Neuronal stem cell (in vitro differentiated cells): ENCODE measurements at regions not wholly inside any gene's neighbourhood (a gene's known extent, or its start where the extent isn't known, plus 50 kb on each side); places are given as distances from the start of the nearest gene placed in this dataset.

ENCODE experiments used
- DNase-seq: peaks from one replicate; pipeline ENCODE4 v3.0.0-alpha.2; 2013; ENCODE audit warnings: low spot score
- H2AFZ ChIP-seq: one replicate; pipeline ENCODE4 v1.6.1; 2013; ENCODE audit warnings: mild to moderate bottlenecking, low read length, inconsistent platforms
- H2AK5ac ChIP-seq: 2 replicates; pipeline ENCODE4 v1.6.1; 2013; ENCODE audit warnings: low read depth, mild to moderate bottlenecking, inconsistent platforms, low read length, moderate library complexity, mixed read lengths
- H2BK120ac ChIP-seq: 2 replicates; pipeline ENCODE4 v1.6.1; 2013; ENCODE audit warnings: low read depth, mild to moderate bottlenecking, inconsistent platforms, low read length, moderate library complexity, mixed read lengths
- H2BK12ac ChIP-seq: one replicate; pipeline ENCODE4 v1.6.1; 2013; ENCODE audit warnings: low read length, inconsistent platforms
- H2BK15ac ChIP-seq: 2 replicates; pipeline ENCODE4 v1.6.1; 2013; ENCODE audit warnings: mild to moderate bottlenecking, low read length, inconsistent platforms, mixed read lengths
- H2BK5ac ChIP-seq: one replicate; pipeline ENCODE4 v1.6.1; 2013; ENCODE audit warnings: inconsistent platforms, mild to moderate bottlenecking, low read length, moderate library complexity
- H3K14ac ChIP-seq: one replicate; pipeline ENCODE4 v1.6.1; 2013; ENCODE audit warnings: low read length, inconsistent platforms
- H3K18ac ChIP-seq: 2 replicates; pipeline ENCODE4 v1.6.1; 2013; ENCODE audit warnings: low read length, inconsistent platforms
- H3K23ac ChIP-seq: 2 replicates; pipeline ENCODE4 v1.6.1; 2013; ENCODE audit warnings: low read depth, mild to moderate bottlenecking, mixed read lengths, low read length, inconsistent platforms; ENCODE audit not compliant: poor library complexity
- H3K27ac ChIP-seq: replicated peaks from 3 replicates; pipeline ENCODE4 v1.5.1; 2013; ENCODE audit warnings: low read length, inconsistent platforms
- H3K27me3 ChIP-seq, 3 experiments: 2 replicates each; pipeline ENCODE4 v1.6.1; 2013; ENCODE audit warnings: low read length in 3 of 3, mild to moderate bottlenecking in 2 of 3, inconsistent platforms in 1 of 3, low read depth in 1 of 3, mixed read lengths in 1 of 3, moderate library complexity in 1 of 3; ENCODE audit not compliant: control insufficient read depth in 3 of 3, insufficient read depth in 3 of 3
- H3K36me3 ChIP-seq, 2 donors: replicated peaks in 1 of 2; 2 replicates each; pipeline ENCODE4 v1.6.1; 2013; ENCODE audit warnings: low read length in 2 of 2; ENCODE audit not compliant: control insufficient read depth in 2 of 2, insufficient read depth in 2 of 2
- H3K4ac ChIP-seq: 2 replicates; pipeline ENCODE4 v1.6.1; 2013; ENCODE audit warnings: inconsistent platforms, mild to moderate bottlenecking, low read length, moderate library complexity
- H3K4me1 ChIP-seq, 2 donors: 1 replicate in 1 of 2; 2 replicates in 1 of 2; pipeline ENCODE4 v1.6.1; 2013; ENCODE audit warnings: low read length in 2 of 2, low read depth in 1 of 2; ENCODE audit not compliant: control insufficient read depth in 2 of 2, insufficient read depth in 1 of 2
- H3K4me2 ChIP-seq: one replicate; pipeline ENCODE4 v1.6.1; 2013; ENCODE audit warnings: mild to moderate bottlenecking, low read length, inconsistent platforms; ENCODE audit not compliant: insufficient read depth, poor library complexity, severe bottlenecking
- H3K4me3 ChIP-seq, 2 donors: 2 replicates each; pipeline ENCODE4 v1.5.1; 2013; ENCODE audit warnings: low read length in 2 of 2, mild to moderate bottlenecking in 2 of 2, inconsistent platforms in 1 of 2, moderate library complexity in 1 of 2
- H3K79me1 ChIP-seq: one replicate; pipeline ENCODE4 v1.6.1; 2013; ENCODE audit warnings: low read depth, mild to moderate bottlenecking, inconsistent platforms, low read length, moderate library complexity
- H3K9ac ChIP-seq: one replicate; pipeline ENCODE4 v1.6.1; 2013; ENCODE audit warnings: mild to moderate bottlenecking, low read depth, low read length, inconsistent platforms; ENCODE audit not compliant: poor library complexity
- H3K9me3 ChIP-seq, 2 donors: replicated peaks in 1 of 2; 2 replicates each; pipeline versions ENCODE3 to v1.6.1; 2013; ENCODE audit warnings: low read length in 2 of 2, mild to moderate bottlenecking in 2 of 2, inconsistent platforms in 1 of 2, low read depth in 1 of 2, mixed read lengths in 1 of 2, moderate library complexity in 1 of 2; ENCODE audit not compliant: control insufficient read depth in 2 of 2, insufficient read depth in 1 of 2
- H4K8ac ChIP-seq: one replicate; pipeline ENCODE4 v1.6.1; 2013; ENCODE audit warnings: low read depth, mild to moderate bottlenecking, inconsistent platforms, low read length, moderate library complexity
- H4K91ac ChIP-seq: one replicate; pipeline ENCODE4 v1.6.1; 2013; ENCODE audit warnings: low read length, low read depth, mild to moderate bottlenecking, inconsistent platforms; ENCODE audit not compliant: poor library complexity
- WGBS, 2 donors: extraction: QIAGEN DNeasy Blood & Tissue Kit; methylation state at CpG; one replicate each; pipeline ENCODE4 v1.1.7; 2013; ENCODE audit warnings: missing lambda C conversion rate in 2 of 2, mixed read lengths in 1 of 2; ENCODE audit not compliant: insufficient read length in 2 of 2, insufficient replicate concordance in 1 of 2; ENCODE audit errors: extremely low coverage in 2 of 2; 5-methylcytosine and 5-hydroxymethylcytosine counted together

DNA sequence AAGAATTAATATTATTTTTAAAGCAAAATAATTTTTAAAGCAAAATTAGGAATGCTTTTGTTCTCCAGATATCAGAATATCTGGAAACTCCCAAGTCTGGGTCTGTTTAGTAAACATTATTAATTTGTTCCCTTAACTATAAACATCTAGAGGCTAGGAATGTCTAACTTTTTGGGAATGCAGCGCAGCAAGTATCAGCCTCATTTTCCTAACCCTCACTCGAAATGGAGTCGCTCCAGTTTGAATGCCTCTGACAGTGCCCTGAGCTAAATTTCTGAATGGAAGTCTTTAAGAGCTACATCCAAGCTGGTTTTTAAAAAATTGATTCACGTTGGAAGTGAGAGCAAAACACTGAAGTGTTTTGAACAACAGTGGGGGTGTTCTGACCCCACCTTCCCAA, 74.4 kb upstream of the WNT7A start:
- H2AK5ac ChIP-seq: no peak overlapping the region
- H3K27ac ChIP-seq: no peak overlapping the region
- no peak overlapping the region for H3K18ac ChIP-seq
- H3K23ac ChIP-seq: no peak overlapping the region
- H3K4me1 ChIP-seq: no peaks in the 10 kb centered on the region
- no peak overlapping the region for H2BK12ac ChIP-seq
- no peak overlapping the region for H3K4me2 ChIP-seq
- no peak overlapping the region for H3K9ac ChIP-seq
- no CpG with 5 or more reads among the region's 4 CpGs for WGBS, 2 donors
- no peak overlapping the region for H2BK15ac ChIP-seq
- H3K36me3 ChIP-seq: no peaks in the 10 kb centered on the region
- no peak overlapping the region for H3K14ac ChIP-seq
- no peak overlapping the region for H4K8ac ChIP-seq
- peaks cover 0 to 11% (median 0%) of the 10 kb centered on the region in 3 experiments for H3K27me3 ChIP-seq
- H3K9me3 ChIP-seq: no peaks in the 10 kb centered on the region
- H3K4me3 ChIP-seq: no peak overlapping the region
- H3K79me1 ChIP-seq: no peaks in the 10 kb centered on the region
- no peak overlapping the region for H2BK5ac ChIP-seq
- H3K4ac ChIP-seq: no peak overlapping the region
- H2BK120ac ChIP-seq: no peak overlapping the region
- H4K91ac ChIP-seq: no peak overlapping the region
- DNase-seq: no peak
- H2AFZ ChIP-seq: no peak overlapping the region

DNA sequence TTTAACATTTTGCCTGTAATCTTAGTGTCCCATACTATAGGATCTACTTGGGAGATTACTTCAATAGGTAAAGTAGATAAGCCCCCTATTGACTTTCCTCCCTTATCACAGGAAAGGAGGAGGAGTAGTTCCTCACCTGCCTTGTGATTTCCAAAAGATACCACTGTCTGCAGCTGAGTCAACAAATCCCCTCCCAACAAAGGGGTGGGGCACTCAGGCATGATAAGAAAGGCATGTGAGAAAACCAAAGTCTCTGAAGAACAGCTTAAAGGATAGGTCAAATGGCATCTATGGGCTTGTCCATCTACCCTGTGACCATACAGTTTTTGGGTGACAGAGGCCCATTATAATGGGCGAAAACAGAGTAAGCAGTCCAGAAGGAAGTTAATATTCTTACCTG, 71.3 kb upstream of the WNT7A start:
- no peak overlapping the region for H2AK5ac ChIP-seq
- no peak overlapping the region for H3K27ac ChIP-seq
- WGBS, 2 donors: no CpG with 5 or more reads among the region's 1 CpG

DNA sequence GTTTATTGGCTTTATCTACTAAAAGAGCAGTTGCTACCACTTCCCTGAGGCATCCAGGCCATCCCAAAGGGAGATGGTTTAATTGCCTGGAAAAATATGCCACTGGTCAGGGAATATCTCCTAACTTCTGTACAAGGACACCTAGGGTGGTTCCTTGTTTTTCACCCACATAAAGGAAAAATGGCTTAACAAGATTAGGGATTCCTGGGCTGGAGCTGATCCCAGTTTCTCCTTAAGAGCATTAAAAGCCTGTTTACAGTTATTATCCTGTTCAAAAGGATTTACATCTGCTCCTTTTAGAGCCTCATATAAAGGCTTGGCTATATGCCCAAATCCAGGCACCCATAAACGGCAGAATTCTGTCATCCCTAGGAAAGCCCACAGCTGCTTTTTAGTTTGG, 70.2 kb upstream of the WNT7A start:
- Histone ChIP-seq H2BK15ac (no peak overlapping the region), H3K4ac (no peak overlapping the region), H2BK12ac (no peak overlapping the region), H3K27ac (no peak overlapping the region), H3K9ac (no peak overlapping the region), H2AFZ (no peak overlapping the region), H3K18ac (no peak overlapping the region), H3K36me3 (no peaks in the 10 kb centered on the region), H3K27me3 (peaks cover 0 to 26% (median 0%) of the 10 kb centered on the region in 3 experiments), H2BK5ac (no peak overlapping the region), H2AK5ac (no peak overlapping the region), H3K4me1 (peaks cover 0 to 8% of the 10 kb centered on the region in 2 donors), H4K8ac (no peak overlapping the region), H3K23ac (no peak overlapping the region), H3K4me3 (no peak overlapping the region), H3K14ac (no peak overlapping the region), H3K79me1 (no peaks in the 10 kb centered on the region), H3K9me3 (no peaks in the 10 kb centered on the region), H4K91ac (no peak overlapping the region), H3K4me2 (no peak overlapping the region), H2BK120ac (no peak overlapping the region)
- no peak for DNase-seq
- no CpG with 5 or more reads among the region's 1 CpG for WGBS, 2 donors

More for the DNA sequence above, 71.3 kb upstream of the WNT7A start:
- H2BK5ac ChIP-seq: no peak overlapping the region
- H3K4ac ChIP-seq: no peak overlapping the region
- H3K14ac ChIP-seq: no peak overlapping the region
- no peak overlapping the region for H2BK15ac ChIP-seq
- peaks cover 0 to 8% of the 10 kb centered on the region in 2 donors for H3K4me1 ChIP-seq
- no peak for DNase-seq
- no peak overlapping the region for H3K9ac ChIP-seq
- no peak overlapping the region for H3K23ac ChIP-seq
- no peak overlapping the region for H2AFZ ChIP-seq
- no peak overlapping the region for H3K18ac ChIP-seq
- H3K4me2 ChIP-seq: no peak overlapping the region
- no peaks in the 10 kb centered on the region for H3K9me3 ChIP-seq
- no peak overlapping the region for H2BK12ac ChIP-seq
- no peak overlapping the region for H4K8ac ChIP-seq
- peaks cover 0 to 26% (median 0%) of the 10 kb centered on the region in 3 experiments for H3K27me3 ChIP-seq
- no peaks in the 10 kb centered on the region for H3K36me3 ChIP-seq
- no peak overlapping the region for H3K4me3 ChIP-seq
- H2BK120ac ChIP-seq: no peak overlapping the region
- no peaks in the 10 kb centered on the region for H3K79me1 ChIP-seq
- no peak overlapping the region for H4K91ac ChIP-seq

DNA sequence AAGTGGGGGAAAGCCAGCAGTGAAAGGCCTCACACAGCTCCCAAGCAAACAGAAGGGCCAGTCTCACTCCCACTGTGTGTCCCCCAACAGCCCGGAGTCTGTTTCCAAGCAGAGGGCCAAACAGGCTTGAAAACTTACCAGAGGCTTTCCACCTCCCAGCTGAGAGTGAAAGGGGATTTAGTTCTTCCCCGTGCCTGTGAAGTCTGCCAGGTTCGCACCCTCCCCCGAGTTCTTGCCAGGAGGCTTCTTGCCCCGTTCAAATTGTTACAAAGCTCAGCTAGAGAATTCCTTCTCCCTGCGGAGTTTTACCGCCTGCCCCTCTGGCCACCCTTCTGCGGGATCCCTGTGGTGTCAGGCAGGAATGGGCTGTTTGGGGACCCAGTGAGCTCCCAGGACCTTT, 68.0 kb upstream of the WNT7A start:
- H3K27ac ChIP-seq: no peak overlapping the region
- no peak overlapping the region for H3K14ac ChIP-seq
- H3K23ac ChIP-seq: no peak overlapping the region
- H2BK12ac ChIP-seq: no peak overlapping the region
- peaks cover 0 to 8% of the 10 kb centered on the region in 2 donors for H3K4me1 ChIP-seq
- no peak overlapping the region for H3K4me3 ChIP-seq
- H3K4me2 ChIP-seq: no peak overlapping the region
- H2BK120ac ChIP-seq: no peak overlapping the region
- WGBS, 2 donors: no CpG with 5 or more reads among the region's 8 CpGs
- no peaks in the 10 kb centered on the region for H3K9me3 ChIP-seq
- no peak overlapping the region for H2BK15ac ChIP-seq
- H3K9ac ChIP-seq: no peak overlapping the region
- H3K4ac ChIP-seq: no peak overlapping the region
- no peak for DNase-seq
- H3K36me3 ChIP-seq: no peaks in the 10 kb centered on the region
- H4K8ac ChIP-seq: no peak overlapping the region
- H2AFZ ChIP-seq: no peak overlapping the region
- H2BK5ac ChIP-seq: no peak overlapping the region
- H3K18ac ChIP-seq: peak overlapping the region; percentile 11
- no peak overlapping the region for H4K91ac ChIP-seq
- H2AK5ac ChIP-seq: no peak overlapping the region
- peaks cover 0 to 26% (median 0%) of the 10 kb centered on the region in 3 experiments for H3K27me3 ChIP-seq
- H3K79me1 ChIP-seq: no peaks in the 10 kb centered on the region
